ENCODE measurements at regions not wholly inside any gene's neighbourhood (a gene's known extent, or its start where the extent isn't known, plus 50 kb on each side); places are given as distances from the start of the nearest gene placed in this dataset.
A peak's percentile ranks its signal among the peaks of the same experiment; 100 is the strongest.

- CTCF ChIA-PET = interaction anchor here (0.5 kb wide), 1 partner anchor 1507 kb away, joined by 5 read pairs; no protein-coding TSS in a partner anchor
- DNase-seq (ENCODE audit: unreplicated experiment) = no peak
- no peak overlapping the region for H3K27ac Mint-ChIP-seq (ENCODE audit: low read depth, unreplicated experiment)
- no peaks in the 10 kb centered on the region for H3K27me3 Mint-ChIP-seq (ENCODE audit: insufficient read depth, unreplicated experiment)
- POLR2A ChIA-PET = interaction anchor here (1.1 kb wide), 1 partner anchor 206 kb away, joined by 3 read pairs; no protein-coding TSS in a partner anchor
- intact Hi-C loops (cut with micrococcal nuclease) = no loop called here
- no peaks in the 10 kb centered on the region for H3K4me1 Mint-ChIP-seq (ENCODE audit: insufficient read depth, unreplicated experiment)
- no peaks in the 10 kb centered on the region for H3K36me3 Mint-ChIP-seq (ENCODE audit: insufficient read depth, unreplicated experiment)
- no peak for TF ChIP-seq CTCF (IDR thresholded peaks at IDR 0.05; ENCODE audit: unreplicated experiment)
- H3K9me3 Mint-ChIP-seq (ENCODE audit: unreplicated experiment) = peaks cover 7% of the 10 kb centered on the region
- no TSS peak for BruUV-seq (replicated peaks)
- no peak overlapping the region for H3K4me3 Mint-ChIP-seq (ENCODE audit: unreplicated experiment)
These were observed 1020.6 kb downstream of the SLC16A7 start for GRCh38 chr12:60616400-60616799.

- no peaks in the 10 kb centered on the region for H3K4me1 Mint-ChIP-seq (ENCODE audit: insufficient read depth, unreplicated experiment)
These were observed 1035.0 kb downstream of the SLC16A7 start for GRCh38 chr12:60630796-60631195.

GRCh38 chr12:60644076-60644475 is 1048.2 kb downstream of the SLC16A7 start:
- intact Hi-C loops (cut with micrococcal nuclease) = no loop called here
- Mint-ChIP-seq H3K4me3 (ENCODE audit: unreplicated experiment) (no peak overlapping the region), H3K4me1 (ENCODE audit: insufficient read depth, unreplicated experiment) (no peaks in the 10 kb centered on the region), H3K9me3 (ENCODE audit: unreplicated experiment) (peaks cover 22% of the 10 kb centered on the region), H3K27ac (ENCODE audit: low read depth, unreplicated experiment) (no peak overlapping the region), H3K27me3 (ENCODE audit: insufficient read depth, unreplicated experiment) (no peaks in the 10 kb centered on the region), H3K36me3 (ENCODE audit: insufficient read depth, unreplicated experiment) (no peaks in the 10 kb centered on the region)
- ChIA-PET POLR2A (no interaction called here), CTCF (no interaction called here)
- BruUV-seq (replicated peaks) = no TSS peak
- no peak for TF ChIP-seq CTCF (IDR thresholded peaks at IDR 0.05; ENCODE audit: unreplicated experiment)
- DNase-seq (ENCODE audit: unreplicated experiment) = peak; percentile 2

More at GRCh38 chr12:60630796-60631195, 1035.0 kb downstream of the SLC16A7 start:
- no peak for DNase-seq (ENCODE audit: unreplicated experiment)
- Mint-ChIP-seq H3K36me3 (ENCODE audit: insufficient read depth, unreplicated experiment) (no peaks in the 10 kb centered on the region), H3K27ac (ENCODE audit: low read depth, unreplicated experiment) (no peak overlapping the region), H3K27me3 (ENCODE audit: insufficient read depth, unreplicated experiment) (no peaks in the 10 kb centered on the region), H3K4me3 (ENCODE audit: unreplicated experiment) (no peak overlapping the region), H3K9me3 (ENCODE audit: unreplicated experiment) (no peaks in the 10 kb centered on the region)
- ChIA-PET POLR2A (no interaction called here), CTCF (no interaction called here)
- TF ChIP-seq CTCF (IDR thresholded peaks at IDR 0.05; ENCODE audit: unreplicated experiment) = no peak
- intact Hi-C loops (cut with micrococcal nuclease) = no loop called here
- BruUV-seq (replicated peaks) = no TSS peak

GRCh38 chr12:60666895-60667294 is 1071.1 kb downstream of the SLC16A7 start:
- Mint-ChIP-seq H3K36me3 (ENCODE audit: insufficient read depth, unreplicated experiment) (no peaks in the 10 kb centered on the region), H3K27ac (ENCODE audit: low read depth, unreplicated experiment) (no peak overlapping the region), H3K4me3 (ENCODE audit: unreplicated experiment) (no peak overlapping the region), H3K4me1 (ENCODE audit: insufficient read depth, unreplicated experiment) (no peaks in the 10 kb centered on the region), H3K9me3 (ENCODE audit: unreplicated experiment) (peaks cover 7% of the 10 kb centered on the region), H3K27me3 (ENCODE audit: insufficient read depth, unreplicated experiment) (no peaks in the 10 kb centered on the region)
- no peak for DNase-seq (ENCODE audit: unreplicated experiment)
- CTCF ChIA-PET = interaction anchor here (0.6 kb wide), 1 partner anchor 1222 kb away, joined by 3 read pairs; no protein-coding TSS in a partner anchor
- TF ChIP-seq CTCF (IDR thresholded peaks at IDR 0.05; ENCODE audit: unreplicated experiment) = no peak
- intact Hi-C loops (cut with micrococcal nuclease) = no loop called here
- POLR2A ChIA-PET = no interaction called here
- no TSS peak for BruUV-seq (replicated peaks)

Measured in MCF 10A (cell line).